SU-DHL-6 (cell line): ENCODE measurements at regions not wholly inside any gene's neighbourhood (a gene's known extent, or its start where the extent isn't known, plus 50 kb on each side); places are given as distances from the start of the nearest gene placed in this dataset.

ENCODE experiments used
- EZH2phosphoT487 ChIP-seq: fragments of 200-600 bp; sonication (generic), shearing (Covaris generic); conservative IDR thresholded peaks from 2 replicates; pipeline ENCODE4 v1.6.1; 2018; ENCODE audit warnings: mild to moderate bottlenecking, antibody characterized with exemption, low read length, moderate library complexity, mixed read lengths
- TF ChIP-seq, protein P1 (sequence below): fragments of 200-600 bp; sonication (generic); IDR thresholded peaks from one replicate; pipeline ENCODE4 v1.5.1; 2017; ENCODE audit warnings: antibody characterized with exemption, mild to moderate bottlenecking, low read length, moderate library complexity; ENCODE audit not compliant: insufficient read depth, poor library complexity, severe bottlenecking

GRCh38 chr6:77019081-77019480 is 444.2 kb downstream of the HTR1B start:
- TF ChIP-seq, protein P1, sequence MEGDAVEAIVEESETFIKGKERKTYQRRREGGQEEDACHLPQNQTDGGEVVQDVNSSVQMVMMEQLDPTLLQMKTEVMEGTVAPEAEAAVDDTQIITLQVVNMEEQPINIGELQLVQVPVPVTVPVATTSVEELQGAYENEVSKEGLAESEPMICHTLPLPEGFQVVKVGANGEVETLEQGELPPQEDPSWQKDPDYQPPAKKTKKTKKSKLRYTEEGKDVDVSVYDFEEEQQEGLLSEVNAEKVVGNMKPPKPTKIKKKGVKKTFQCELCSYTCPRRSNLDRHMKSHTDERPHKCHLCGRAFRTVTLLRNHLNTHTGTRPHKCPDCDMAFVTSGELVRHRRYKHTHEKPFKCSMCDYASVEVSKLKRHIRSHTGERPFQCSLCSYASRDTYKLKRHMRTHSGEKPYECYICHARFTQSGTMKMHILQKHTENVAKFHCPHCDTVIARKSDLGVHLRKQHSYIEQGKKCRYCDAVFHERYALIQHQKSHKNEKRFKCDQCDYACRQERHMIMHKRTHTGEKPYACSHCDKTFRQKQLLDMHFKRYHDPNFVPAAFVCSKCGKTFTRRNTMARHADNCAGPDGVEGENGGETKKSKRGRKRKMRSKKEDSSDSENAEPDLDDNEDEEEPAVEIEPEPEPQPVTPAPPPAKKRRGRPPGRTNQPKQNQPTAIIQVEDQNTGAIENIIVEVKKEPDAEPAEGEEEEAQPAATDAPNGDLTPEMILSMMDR, result no peak
- TF ChIP-seq EZH2phosphoT487, result no peak
